ENCODE measurements at regions not wholly inside any gene's neighbourhood (a gene's known extent, or its start where the extent isn't known, plus 50 kb on each side); places are given as distances from the start of the nearest gene placed in this dataset.

- intact Hi-C loops (cut with DNase I): no loop called here
- no peaks in the 10 kb centered on the region for H3K36me3 ChIP-seq
- H3K27ac ChIP-seq: no peak overlapping the region
- ATAC-seq (no peak), DNase-seq (no peak)
- 62% methylated on average over 2 of the region's 2 CpGs for WGBS (ENCODE audit: insufficient coverage, low coverage, low lambda C conversion rate, missing lambda C conversion rate)
- no peaks in the 10 kb centered on the region for H3K4me1 ChIP-seq
- TF ChIP-seq POLR2A (IDR thresholded peaks at IDR 0.05) (no peak), CTCF (IDR thresholded peaks at IDR 0.05) (no peak)
- H3K4me3 ChIP-seq: no peak overlapping the region
- no peaks in the 10 kb centered on the region for H3K27me3 ChIP-seq
- no peaks in the 10 kb centered on the region for H3K9me3 ChIP-seq
These were observed 266.0 kb downstream of the ALDH8A1 start for GRCh38 chr6:134683783-134684422.

GRCh38 chr6:134680433-134680832 lies 269.5 kb downstream of the ALDH8A1 start:
- TF ChIP-seq POLR2A (IDR thresholded peaks at IDR 0.05) (no peak), CTCF (IDR thresholded peaks at IDR 0.05) (no peak)
- Histone ChIP-seq H3K27ac (no peak overlapping the region), H3K4me1 (no peaks in the 10 kb centered on the region), H3K9me3 (no peaks in the 10 kb centered on the region), H3K27me3 (no peaks in the 10 kb centered on the region), H3K36me3 (no peaks in the 10 kb centered on the region), H3K4me3 (no peak overlapping the region)
- no peak for DNase-seq
- 100% methylated on average over 1 of the region's 1 CpG for WGBS (ENCODE audit: insufficient coverage, low coverage, low lambda C conversion rate, missing lambda C conversion rate)
- intact Hi-C loops (cut with DNase I): no loop called here
- no peak for ATAC-seq

- Histone ChIP-seq H3K4me1 (no peaks in the 10 kb centered on the region), H3K4me3 (no peak overlapping the region), H3K9me3 (no peaks in the 10 kb centered on the region), H3K36me3 (no peaks in the 10 kb centered on the region), H3K27me3 (no peaks in the 10 kb centered on the region), H3K27ac (no peak overlapping the region)
- intact Hi-C loops (cut with DNase I): no loop called here
- 94% methylated on average over 3 of the region's 3 CpGs for WGBS (ENCODE audit: insufficient coverage, low coverage, low lambda C conversion rate, missing lambda C conversion rate)
- no peak for ATAC-seq
- no peak for TF ChIP-seq CTCF (IDR thresholded peaks at IDR 0.05)
- TF ChIP-seq POLR2A (IDR thresholded peaks at IDR 0.05): no peak
- DNase-seq: no peak
These were observed 269.9 kb downstream of the ALDH8A1 start for GRCh38 chr6:134680021-134680420.

GRCh38 chr6:134678436-134678889 lies 271.4 kb downstream of the ALDH8A1 start:
- no peak overlapping the region for H3K4me3 ChIP-seq
- H3K27ac ChIP-seq: no peak overlapping the region
- DNase-seq: peak; percentile 31 to 65 (median 58)
- H3K36me3 ChIP-seq: no peaks in the 10 kb centered on the region
- TF ChIP-seq POLR2A (IDR thresholded peaks at IDR 0.05): no peak
- TF ChIP-seq CTCF (IDR thresholded peaks at IDR 0.05): no peak
- no peaks in the 10 kb centered on the region for H3K4me1 ChIP-seq
- intact Hi-C loops (cut with DNase I): no loop called here
- peak; percentile 48 to 71 (median 54) for ATAC-seq
- no peaks in the 10 kb centered on the region for H3K27me3 ChIP-seq
- no peaks in the 10 kb centered on the region for H3K9me3 ChIP-seq
- 49% methylated on average over 7 of the region's 7 CpGs for WGBS (ENCODE audit: insufficient coverage, low coverage, low lambda C conversion rate, missing lambda C conversion rate)

All from right lobe of liver (tissue), 6 donors.